GM19238 (cell line): ENCODE measurements at regions not wholly inside any gene's neighbourhood (a gene's known extent, or its start where the extent isn't known, plus 50 kb on each side); places are given as distances from the start of the nearest gene placed in this dataset.

ENCODE experiments used
- DNase-seq: peaks from one replicate; pipeline ENCODE4 v3.0.0; 2011; ENCODE audit warnings: low spot score; ENCODE audit not compliant: insufficient read length

DNA sequence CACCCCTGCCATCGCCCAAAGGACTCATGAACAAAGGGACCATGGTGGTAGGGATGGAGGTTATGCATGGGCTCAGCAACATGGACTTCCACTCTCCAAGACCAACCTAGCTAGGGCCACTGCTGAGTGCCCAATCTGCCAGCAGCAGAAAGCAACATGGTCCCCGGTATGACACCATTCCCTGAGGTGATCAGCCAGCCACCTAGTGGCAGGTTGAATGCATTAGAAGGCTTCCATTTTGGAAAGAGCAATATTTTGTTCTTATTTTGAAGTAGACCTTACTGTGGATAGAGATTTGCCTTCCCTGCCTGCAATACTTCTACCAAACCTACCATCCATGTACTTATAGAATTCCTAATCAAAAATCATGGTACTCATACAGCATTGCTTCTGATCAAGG lies 99.8 kb downstream of the METTL4 start:
- no peak for DNase-seq

DNA sequence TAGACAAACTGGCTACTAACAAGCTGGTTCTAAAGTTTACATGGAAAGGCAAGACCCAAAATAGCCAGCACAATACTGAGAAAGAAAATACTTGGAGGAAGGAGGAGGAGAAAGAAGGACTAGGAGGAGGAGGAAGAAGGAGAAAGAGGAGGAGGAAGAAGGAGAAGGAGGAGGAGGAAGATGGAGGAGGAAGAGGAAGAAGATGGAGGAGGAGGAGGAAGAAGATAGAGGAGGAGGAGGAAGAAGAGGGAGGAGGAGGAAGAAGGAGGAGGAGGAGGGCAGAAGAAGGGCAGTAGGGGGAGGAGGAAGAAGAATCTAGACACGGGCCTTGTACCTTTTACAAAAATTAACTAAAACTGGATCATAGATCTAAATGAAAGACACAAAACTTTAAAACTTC lies 92.6 kb downstream of the METTL4 start:
- no peak for DNase-seq

DNA sequence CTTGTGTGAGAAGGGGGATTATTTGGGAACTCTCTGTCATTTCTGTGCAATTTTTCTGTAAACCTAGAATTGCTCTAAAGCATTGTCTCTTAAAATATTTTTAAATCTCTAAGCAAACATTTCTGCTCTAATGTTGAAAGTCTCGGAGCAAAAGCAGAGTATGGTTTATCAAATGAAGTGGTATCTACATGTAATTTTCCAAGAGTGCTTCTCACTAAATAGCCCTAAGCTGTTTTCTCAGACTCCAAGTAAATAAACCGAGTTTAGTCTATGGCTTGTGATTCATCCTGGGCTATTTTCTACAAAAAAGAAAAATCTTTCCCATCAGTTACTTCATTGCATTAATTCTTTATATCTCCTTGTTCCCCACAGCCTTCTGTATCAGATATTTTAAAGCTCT lies 90.8 kb downstream of the METTL4 start:
- no peak for DNase-seq

DNA sequence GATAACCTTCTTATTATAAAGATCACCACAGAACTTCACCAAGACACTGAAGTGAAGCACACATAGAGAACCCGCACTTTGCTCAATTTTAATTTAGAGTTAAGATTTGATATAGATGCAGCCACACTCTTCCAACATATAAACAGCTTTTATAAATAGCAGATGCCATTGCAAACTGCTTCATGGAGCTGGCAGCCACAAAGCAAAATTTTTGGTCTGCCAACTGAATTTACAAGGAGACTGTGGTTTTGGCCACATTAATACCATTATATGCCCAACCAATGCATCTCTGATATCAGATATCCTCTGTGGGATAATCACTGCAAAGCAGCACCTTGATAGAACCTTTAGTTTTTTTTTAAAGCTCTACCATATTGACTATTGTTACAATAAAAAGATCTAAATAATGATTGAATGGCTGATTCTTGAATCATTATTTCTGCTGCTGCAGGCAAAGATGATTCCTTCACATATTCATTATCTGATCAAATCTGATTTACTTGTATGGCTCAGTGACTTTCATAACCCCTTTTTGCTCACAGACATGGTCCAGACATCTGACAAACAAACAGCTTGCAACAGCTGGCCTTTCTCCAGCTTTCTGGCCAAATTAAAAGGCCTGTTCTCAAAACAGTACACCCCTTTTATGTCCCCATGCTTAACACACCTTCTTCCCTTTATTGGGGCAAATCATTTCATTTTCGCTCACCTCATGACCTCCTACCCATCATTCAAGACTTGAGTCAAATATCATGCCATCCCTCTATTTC lies 88.4 kb downstream of the METTL4 start:
- DNase-seq = no peak

DNA sequence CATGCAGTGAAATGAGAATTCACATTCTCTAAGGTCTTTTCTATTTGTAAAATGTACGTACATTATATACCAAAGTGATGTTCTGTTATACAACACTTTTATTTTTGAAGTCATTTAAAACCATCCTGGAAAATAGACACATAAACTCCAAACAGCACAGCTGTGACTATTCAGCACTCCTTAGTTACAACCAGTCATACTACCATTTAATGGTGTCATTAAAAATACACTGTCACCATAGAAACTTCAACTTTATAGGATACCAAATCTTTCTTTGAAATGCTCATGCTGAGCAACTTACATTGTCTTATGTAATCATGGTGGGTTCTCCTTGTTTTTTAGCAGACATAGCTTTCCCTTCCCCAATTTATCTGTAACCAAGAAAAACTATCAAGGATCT lies 85.3 kb downstream of the METTL4 start:
- DNase-seq = no peak

DNA sequence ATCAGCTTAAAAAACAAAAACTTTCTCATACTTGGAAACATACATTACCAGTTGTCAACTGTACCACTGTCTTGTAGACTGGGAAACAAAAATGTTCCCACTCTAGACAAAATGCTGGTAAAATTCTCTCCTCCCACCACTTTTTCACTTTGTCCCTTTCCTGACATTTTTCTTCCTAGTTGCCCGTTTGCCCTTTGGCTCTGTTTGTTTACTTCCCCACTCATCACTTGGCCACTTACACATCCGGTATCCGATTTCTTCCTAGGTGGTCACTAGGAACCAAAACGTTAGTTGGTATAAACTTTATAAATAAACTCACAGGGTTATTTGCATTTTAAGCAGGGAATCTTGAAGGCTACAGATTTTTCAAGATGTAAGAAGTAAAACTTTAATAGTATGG lies 84.9 kb downstream of the METTL4 start:
- no peak for DNase-seq
